Loucy (cell line): ENCODE measurements at regions not wholly inside any gene's neighbourhood (a gene's known extent, or its start where the extent isn't known, plus 50 kb on each side); places are given as distances from the start of the nearest gene placed in this dataset.

Source experiments
- H2AFZ ChIP-seq: fragments of 200-600 bp; sonication (generic); 2 replicates; pipeline ENCODE4 v1.6.0; 2016; ENCODE audit warnings: antibody characterized with exemption, mild to moderate bottlenecking, low read length, moderate library complexity
- H3F3A ChIP-seq: fragments of 200-600 bp; 2 replicates; pipeline ENCODE4 v1.6.0; 2016; ENCODE audit warnings: antibody characterized with exemption, low read depth, mild to moderate bottlenecking
- H3K27me3 ChIP-seq: fragments of 200-600 bp; sonication (generic); 2 replicates; pipeline ENCODE4 v1.6.1; 2014; ENCODE audit warnings: low read length, mild to moderate bottlenecking; ENCODE audit not compliant: insufficient read depth, poor library complexity, severe bottlenecking
- H3K36me3 ChIP-seq: fragments of 200-600 bp; sonication (generic); 2 replicates; pipeline ENCODE4 v1.6.1; 2016; ENCODE audit warnings: low read length; ENCODE audit not compliant: insufficient read depth
- H3K4me1 ChIP-seq: fragments of 200-600 bp; sonication (generic); 2 replicates; pipeline ENCODE4 v1.5.1; 2014; ENCODE audit warnings: low read length, mild to moderate bottlenecking; ENCODE audit not compliant: insufficient read depth, poor library complexity, severe bottlenecking
- H3K4me2 ChIP-seq: fragments of 200-600 bp; sonication (generic); 2 replicates; pipeline ENCODE4 v1.6.0; 2014; ENCODE audit warnings: antibody characterized with exemption, low read length, low read depth, mild to moderate bottlenecking; ENCODE audit not compliant: poor library complexity, severe bottlenecking
- H3K4me3 ChIP-seq: fragments of 200-600 bp; sonication (generic); 2 replicates; pipeline ENCODE4 v1.5.1; 2014; ENCODE audit warnings: low read length, mild to moderate bottlenecking, mixed read lengths; ENCODE audit not compliant: poor library complexity, severe bottlenecking
- H3K79me2 ChIP-seq: fragments of 200-600 bp; sonication (generic); 2 replicates; pipeline ENCODE4 v1.6.1; 2014; ENCODE audit warnings: low read length; ENCODE audit not compliant: insufficient read depth
- H3K9ac ChIP-seq: fragments of 200-600 bp; sonication (generic); 2 replicates; pipeline ENCODE4 v1.6.0; 2014; ENCODE audit warnings: mild to moderate bottlenecking, low read depth, low read length, moderate library complexity; ENCODE audit not compliant: poor library complexity, severe bottlenecking
- H3K9me2 ChIP-seq: fragments of 200-600 bp; sonication (generic); replicated peaks from 2 replicates; pipeline ENCODE4 v1.6.1; 2016; ENCODE audit warnings: low read depth, low read length, mixed read lengths
- H3K9me3 ChIP-seq: fragments of 200-600 bp; sonication (generic); 2 replicates; pipeline ENCODE4 v1.6.1; 2014; ENCODE audit warnings: mild to moderate bottlenecking, antibody characterized with exemption, low read length, low read depth; ENCODE audit not compliant: insufficient read depth
- H4K20me1 ChIP-seq: fragments of 200-600 bp; sonication (generic); 2 replicates; pipeline ENCODE4 v1.6.0; 2014; ENCODE audit warnings: antibody characterized with exemption, low read length, mild to moderate bottlenecking; ENCODE audit not compliant: insufficient read depth, poor library complexity, severe bottlenecking
- EZH2phosphoT487 ChIP-seq: fragments of 200-600 bp; IDR thresholded peaks from 2 replicates; pipeline ENCODE4 v1.6.1; 2018; ENCODE audit warnings: antibody characterized with exemption, mild to moderate bottlenecking, moderate library complexity, borderline replicate concordance
- TF ChIP-seq, protein P1 (sequence below): fragments of 200-600 bp; sonication (generic); conservative IDR thresholded peaks from 2 replicates; pipeline ENCODE4 v1.5.1; 2014; ENCODE audit warnings: mild to moderate bottlenecking, antibody characterized with exemption, low read length

DNA sequence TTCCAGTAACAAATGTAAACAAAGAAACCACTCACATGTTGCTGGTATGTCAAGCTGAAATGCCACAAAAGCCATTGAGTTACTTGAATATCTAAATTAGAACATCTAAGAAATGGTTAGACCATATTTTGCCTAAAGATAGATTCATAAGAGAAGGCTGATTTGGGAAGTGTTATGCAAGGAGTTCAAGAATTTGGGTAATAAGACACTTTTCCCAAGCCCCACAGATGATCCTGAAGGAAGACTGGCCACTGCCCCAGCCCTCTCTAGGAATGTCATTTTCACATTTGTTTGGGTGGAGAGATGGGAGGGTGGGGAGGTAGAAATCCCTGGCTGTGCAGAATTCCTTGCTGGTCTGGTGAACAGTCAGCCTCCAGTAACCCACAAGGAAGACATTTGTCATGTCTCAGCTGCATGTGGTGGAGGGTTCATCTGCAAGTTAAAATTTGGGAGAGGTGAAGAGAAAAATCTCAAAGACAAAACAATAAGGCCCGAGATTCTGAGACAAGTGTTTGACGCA, 427.2 kb upstream of the KLF6 start:
- Histone ChIP-seq H3K4me1 (no peaks in the 10 kb centered on the region), H3K4me2 (no peak overlapping the region), H2AFZ (no peak overlapping the region), H3K9me3 (no peaks in the 10 kb centered on the region), H3K9me2 (no peaks in the 10 kb centered on the region), H3F3A (no peaks in the 10 kb centered on the region), H3K4me3 (no peak overlapping the region), H3K9ac (no peak overlapping the region), H3K27me3 (no peaks in the 10 kb centered on the region), H3K36me3 (no peaks in the 10 kb centered on the region), H3K79me2 (no peaks in the 10 kb centered on the region), H4K20me1 (no peaks in the 10 kb centered on the region)
- TF ChIP-seq EZH2phosphoT487 = no peak
- TF ChIP-seq, protein P1, sequence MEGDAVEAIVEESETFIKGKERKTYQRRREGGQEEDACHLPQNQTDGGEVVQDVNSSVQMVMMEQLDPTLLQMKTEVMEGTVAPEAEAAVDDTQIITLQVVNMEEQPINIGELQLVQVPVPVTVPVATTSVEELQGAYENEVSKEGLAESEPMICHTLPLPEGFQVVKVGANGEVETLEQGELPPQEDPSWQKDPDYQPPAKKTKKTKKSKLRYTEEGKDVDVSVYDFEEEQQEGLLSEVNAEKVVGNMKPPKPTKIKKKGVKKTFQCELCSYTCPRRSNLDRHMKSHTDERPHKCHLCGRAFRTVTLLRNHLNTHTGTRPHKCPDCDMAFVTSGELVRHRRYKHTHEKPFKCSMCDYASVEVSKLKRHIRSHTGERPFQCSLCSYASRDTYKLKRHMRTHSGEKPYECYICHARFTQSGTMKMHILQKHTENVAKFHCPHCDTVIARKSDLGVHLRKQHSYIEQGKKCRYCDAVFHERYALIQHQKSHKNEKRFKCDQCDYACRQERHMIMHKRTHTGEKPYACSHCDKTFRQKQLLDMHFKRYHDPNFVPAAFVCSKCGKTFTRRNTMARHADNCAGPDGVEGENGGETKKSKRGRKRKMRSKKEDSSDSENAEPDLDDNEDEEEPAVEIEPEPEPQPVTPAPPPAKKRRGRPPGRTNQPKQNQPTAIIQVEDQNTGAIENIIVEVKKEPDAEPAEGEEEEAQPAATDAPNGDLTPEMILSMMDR = no peak

DNA sequence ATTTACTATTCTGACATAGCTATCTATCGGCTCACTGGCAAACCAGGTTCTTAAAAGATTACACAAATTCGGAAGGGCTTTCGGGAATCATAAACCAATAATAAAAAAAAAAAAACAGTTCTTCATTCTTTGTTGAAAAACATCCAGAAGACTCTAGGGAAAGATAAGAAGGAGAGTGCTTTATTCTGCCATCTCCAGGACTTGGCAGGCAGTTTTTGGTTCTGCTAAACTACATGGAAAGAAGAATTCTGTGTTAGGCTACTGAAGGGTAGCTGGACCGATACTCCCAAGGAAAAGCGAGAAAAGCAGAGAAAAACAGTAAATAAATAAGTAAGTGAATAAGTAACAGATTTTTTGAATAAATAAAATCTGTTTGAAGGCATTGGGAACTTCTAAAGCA, 423.5 kb upstream of the KLF6 start:
- no peaks in the 10 kb centered on the region for H3K4me1 ChIP-seq

DNA sequence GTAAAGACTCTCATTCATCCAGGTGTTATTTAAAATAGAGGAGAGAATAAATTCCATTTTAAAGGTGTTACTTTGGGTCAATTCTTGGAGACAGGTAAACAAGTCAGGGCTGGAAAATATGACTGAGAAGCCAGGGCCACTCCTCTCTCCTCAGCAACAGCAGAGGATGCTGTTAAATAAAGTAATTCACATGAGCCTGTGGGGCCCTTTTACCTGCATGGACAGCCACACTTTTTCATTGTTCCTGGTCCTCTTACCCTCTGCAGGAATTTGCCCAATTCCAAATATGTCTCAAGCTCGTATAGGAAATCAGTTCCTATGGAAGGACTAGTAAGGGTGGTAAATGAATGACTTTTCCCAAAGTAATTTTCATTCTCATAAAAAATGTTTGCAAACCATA, 420.1 kb upstream of the KLF6 start:
- Histone ChIP-seq H3K4me2 (no peak overlapping the region), H3K9ac (no peak overlapping the region), H3K79me2 (no peaks in the 10 kb centered on the region), H3K4me3 (no peak overlapping the region), H3K36me3 (no peaks in the 10 kb centered on the region), H3K27me3 (no peaks in the 10 kb centered on the region), H4K20me1 (no peaks in the 10 kb centered on the region), H3K9me3 (no peaks in the 10 kb centered on the region), H3K9me2 (no peaks in the 10 kb centered on the region), H2AFZ (no peak overlapping the region), H3K4me1 (no peaks in the 10 kb centered on the region), H3F3A (no peaks in the 10 kb centered on the region)
- TF ChIP-seq, protein P1 = no peak
- TF ChIP-seq EZH2phosphoT487 = no peak

More for the DNA sequence above, 423.5 kb upstream of the KLF6 start:
- TF ChIP-seq, protein P1 = no peak
- TF ChIP-seq EZH2phosphoT487 = no peak
- Histone ChIP-seq H3K79me2 (no peaks in the 10 kb centered on the region), H3K27me3 (no peaks in the 10 kb centered on the region), H3F3A (no peaks in the 10 kb centered on the region), H4K20me1 (no peaks in the 10 kb centered on the region), H3K4me3 (no peak overlapping the region), H3K9me2 (no peaks in the 10 kb centered on the region), H3K9ac (no peak overlapping the region), H3K36me3 (no peaks in the 10 kb centered on the region), H2AFZ (no peak overlapping the region), H3K9me3 (no peaks in the 10 kb centered on the region), H3K4me2 (no peak overlapping the region)
